ENCODE measurements at regions not wholly inside any gene's neighbourhood (a gene's known extent, or its start where the extent isn't known, plus 50 kb on each side); places are given as distances from the start of the nearest gene placed in this dataset.
A peak's percentile ranks its signal among the peaks of the same experiment; 100 is the strongest.
"Not testable (repeated sequence)": the region's sequence is repeated elsewhere in the genome, so short reads cannot be mapped to it uniquely, and the experiment has no call there.

DNA sequence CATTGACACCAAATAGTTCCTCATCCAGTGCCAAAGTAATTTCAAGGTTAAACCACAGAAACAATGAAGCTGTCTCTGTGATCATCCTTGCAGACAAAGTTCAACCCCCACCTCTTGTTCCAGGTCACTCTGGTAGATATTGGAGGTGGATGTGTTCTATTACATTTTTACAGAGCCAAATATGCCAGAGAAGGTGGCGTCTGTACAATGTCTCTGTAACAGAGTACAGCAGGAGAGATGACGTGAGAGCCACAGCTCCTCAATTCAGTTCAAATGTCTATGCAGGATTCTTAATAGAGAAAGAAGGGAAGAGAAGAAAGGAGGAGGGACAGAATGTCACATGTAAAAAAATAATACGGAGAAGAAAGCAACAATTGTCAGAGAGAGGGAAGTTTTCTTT, 268.3 kb upstream of the OR4E1 start:
- no peak for DNase-seq

DNA sequence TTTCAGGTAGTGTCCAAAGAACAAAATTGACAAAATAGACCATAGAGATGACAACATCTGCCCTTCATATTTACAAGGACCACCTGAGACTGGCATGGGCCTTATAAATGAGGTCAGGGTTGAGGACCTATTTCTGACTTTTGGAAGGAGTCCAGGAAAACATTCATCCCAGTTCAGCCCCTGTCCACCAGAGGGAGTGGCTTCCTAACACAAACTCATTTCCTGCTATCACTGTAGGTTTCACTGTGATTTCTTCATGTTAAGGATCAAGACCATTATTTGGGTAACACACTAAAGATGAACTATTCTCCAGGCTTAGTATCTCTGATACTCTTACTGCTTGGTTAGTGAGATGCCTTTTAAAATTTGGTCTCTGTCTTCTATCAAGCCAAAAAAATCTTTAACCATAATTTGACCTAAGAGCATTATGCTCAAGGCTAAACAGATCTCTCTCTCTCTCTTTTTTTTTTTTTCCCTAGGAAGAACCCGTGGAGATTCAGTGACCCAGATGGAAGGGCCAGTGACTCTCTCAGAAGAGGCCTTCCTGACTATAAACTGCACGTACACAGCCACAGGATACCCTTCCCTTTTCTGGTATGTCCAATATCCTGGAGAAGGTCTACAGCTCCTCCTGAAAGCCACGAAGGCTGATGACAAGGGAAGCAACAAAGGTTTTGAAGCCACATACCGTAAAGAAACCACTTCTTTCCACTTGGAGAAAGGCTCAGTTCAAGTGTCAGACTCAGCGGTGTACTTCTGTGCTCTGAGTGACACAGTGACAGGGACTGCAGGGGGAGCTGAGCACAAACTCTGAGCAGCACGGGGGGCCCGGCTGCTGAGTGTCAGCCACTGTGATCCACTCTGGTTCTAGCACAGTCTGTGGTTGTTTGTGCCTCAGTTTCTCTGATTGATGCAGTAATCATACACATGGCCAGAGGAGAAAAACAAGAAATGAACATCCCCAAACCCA, 267.6 kb upstream of the OR4E1 start:
- DNase-seq, result peak in 1 of 2 donors; percentile 13

GRCh38 chr14:21939836-21940235, 266.2 kb upstream of the OR4E1 start:
- DNase-seq, result no peak

- no peak for DNase-seq
Observed at GRCh38 chr14:21937996-21938395, 264.4 kb upstream of the OR4E1 start.

DNA sequence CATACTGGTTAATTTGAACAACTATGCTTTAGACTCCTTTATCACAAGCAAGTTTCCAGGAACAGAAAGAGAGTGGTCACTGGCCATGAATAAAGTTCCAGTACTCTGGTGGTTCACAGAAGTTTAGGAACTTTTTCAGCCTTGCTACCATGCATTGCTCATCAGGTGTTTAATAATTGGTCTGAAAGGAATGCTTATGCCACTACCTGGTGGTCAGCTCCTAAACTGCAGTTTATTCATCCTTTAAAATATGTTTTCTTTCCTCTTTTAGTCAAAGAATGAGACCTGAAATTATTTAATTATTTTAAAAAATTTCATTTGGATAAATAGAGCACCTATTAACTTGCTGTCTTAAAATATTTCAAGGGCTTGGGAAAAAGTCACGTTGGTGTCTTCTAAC, 260.1 kb upstream of the OR4E1 start:
- DNase-seq, result no peak

DNA sequence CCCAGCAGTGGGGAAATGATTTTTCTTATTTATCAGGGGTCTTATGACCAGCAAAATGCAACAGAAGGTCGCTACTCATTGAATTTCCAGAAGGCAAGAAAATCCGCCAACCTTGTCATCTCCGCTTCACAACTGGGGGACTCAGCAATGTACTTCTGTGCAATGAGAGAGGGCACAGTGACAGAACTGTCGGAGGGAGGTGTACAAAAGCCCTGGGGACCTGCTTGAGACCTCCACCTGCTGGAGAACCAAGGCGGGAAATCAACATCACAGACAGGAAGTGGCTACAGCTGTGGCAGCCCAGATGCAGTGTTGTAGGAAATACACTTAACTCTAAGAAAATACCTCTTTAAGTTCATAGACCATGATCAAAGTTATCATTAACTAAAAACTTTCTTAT, 250.9 kb upstream of the OR4E1 start:
- no peak for DNase-seq

DNA sequence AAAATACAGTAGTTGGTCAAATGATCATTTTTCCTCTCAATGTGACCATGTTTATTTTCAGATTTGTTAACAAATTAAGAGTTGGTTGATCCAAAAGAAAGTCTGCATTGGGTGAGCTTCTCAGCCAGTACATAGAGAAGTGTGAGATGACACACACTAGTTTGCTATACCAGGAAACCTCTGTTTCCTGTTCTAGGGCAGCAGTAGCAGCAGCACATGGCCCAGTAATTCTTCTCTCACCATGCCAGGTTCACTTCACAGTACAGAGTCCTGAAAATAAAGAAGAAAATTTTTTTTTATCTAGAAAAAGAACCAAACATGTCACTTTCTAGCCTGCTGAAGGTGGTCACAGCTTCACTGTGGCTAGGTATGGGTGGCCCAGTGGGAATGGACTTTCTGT, 250.2 kb upstream of the OR4E1 start:
- no peak for DNase-seq

GRCh38 chr14:21921453-21921852, 247.8 kb upstream of the OR4E1 start:
- DNase-seq, result no peak

GRCh38 chr14:21917699-21918436, 244.2 kb upstream of the OR4E1 start:
- peak; percentile 30 to 65 for DNase-seq

DNA sequence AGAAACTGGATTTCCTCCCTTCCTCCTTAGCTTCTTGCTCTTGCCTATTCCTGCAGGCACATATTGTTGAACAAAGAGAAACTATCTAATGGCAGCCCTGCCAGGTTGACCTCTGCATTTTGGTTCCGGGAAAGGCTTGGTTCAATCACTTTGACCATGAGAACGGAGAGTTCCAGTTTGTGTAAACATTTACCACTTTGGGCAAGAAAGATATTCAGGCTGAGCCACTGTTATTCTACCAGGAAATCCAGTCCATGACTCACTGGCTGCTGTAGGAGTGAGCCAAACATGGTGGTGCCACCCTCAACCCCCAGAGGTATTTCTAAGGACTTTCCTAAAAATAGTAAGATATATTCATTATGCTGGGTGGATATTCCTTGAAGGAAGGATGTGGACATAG, 242.2 kb upstream of the OR4E1 start:
- peak; percentile 23 to 55 for DNase-seq

DNA sequence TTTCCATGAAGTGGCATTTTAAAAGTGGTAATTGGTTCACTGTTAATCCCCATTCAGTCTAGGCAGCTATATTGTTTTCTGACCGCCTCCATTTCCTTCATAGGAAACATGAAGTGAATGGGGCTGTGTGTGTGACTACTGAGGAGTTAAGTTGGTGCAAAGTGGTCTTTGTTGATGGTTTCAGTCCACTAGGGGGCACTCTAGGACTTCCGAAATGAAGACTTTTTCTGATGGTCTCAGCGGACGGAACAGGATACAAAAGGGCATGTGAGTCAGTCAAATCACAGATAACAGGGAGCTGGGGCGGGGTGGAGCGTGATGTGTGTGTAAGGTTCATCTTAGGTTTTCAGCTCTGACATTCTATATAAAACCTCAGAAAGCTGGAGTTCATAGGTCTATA, 240.1 kb upstream of the OR4E1 start:
- peak; percentile 59 to 88 for DNase-seq

DNA sequence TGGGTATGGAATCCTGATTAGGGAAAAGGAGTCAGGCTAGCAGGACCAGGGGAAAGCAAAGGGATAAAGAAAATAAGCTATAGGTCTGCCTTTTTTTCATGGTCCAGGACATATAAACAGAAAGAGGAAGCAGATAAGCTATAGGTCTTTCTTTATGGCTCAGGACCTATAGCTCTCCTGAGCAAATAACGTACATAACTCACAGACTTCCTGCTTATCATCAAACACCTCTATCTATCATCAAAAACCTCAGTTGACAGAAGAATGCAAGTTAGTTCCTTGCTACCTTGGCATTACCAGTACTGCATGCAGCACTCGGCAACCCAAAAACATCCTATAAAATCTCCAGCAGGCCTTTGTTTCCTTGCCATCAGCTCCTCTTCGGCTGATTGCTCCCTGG, 238.7 kb upstream of the OR4E1 start:
- no peak for DNase-seq

- DNase-seq, result no peak
Observed at GRCh38 chr14:21911877-21912276, 238.3 kb upstream of the OR4E1 start.

DNA sequence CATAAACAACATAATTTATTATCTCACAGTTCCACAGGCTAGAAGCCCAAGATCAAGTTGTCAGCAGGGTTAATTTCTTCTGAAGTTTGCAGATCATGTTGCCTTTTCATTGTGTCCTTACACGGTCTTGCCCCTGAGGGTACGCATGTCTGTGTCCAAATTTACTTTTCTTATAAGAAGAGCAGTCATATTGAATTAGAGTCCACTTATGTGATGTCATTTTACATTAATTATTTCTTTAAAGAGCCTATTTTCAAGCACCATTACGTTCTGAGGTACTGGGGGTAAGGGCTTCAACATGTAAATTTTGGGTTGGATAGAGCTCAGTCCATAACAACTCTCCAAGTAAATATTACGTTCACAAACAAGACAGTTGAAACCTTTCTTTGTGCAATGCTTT, 236.6 kb upstream of the OR4E1 start:
- no peak for DNase-seq

DNA sequence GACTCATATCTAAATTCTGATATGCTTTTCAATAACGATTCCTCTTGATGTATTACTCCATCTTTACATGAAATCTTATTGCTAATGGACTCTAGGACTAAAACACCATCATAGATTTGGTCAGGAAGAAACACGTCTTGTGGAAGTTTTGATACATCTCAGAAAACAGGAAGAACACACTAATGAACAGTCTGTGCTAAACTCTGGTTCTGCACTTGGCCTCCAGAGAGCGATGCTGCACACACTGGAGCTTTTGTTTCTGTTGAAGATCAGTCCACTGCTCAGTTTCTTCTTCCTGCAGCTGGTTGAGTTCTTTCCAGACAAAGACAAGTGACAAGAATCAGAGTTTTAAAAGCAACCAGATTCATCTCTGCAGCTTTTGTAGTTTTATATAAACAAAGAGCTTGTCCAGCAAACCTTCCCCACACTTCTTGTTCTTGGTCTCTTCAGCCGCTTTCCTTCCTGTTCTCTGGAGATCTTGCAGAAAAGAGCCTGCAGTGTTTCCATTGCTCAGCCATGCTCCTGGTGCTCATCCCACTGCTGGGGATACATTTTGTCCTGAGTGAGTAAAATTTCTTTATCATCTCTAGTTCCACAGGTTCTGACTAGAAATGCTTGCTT, 229.1 kb upstream of the OR4E1 start:
- peak; percentile 8 to 16 for DNase-seq

DNA sequence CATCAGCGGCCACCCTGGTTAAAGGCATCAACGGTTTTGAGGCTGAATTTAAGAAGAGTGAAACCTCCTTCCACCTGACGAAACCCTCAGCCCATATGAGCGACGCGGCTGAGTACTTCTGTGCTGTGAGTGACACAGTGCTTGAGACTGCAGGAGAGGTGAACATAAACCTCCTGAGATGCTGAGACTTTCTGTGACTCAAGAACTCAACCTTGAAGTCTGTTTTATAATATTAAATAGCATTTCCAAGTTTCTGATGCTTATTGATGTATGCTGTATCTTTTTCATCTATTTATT, 221.2 kb upstream of the OR4E1 start:
- DNase-seq, result not testable (repeated sequence)

- no peak for DNase-seq
Observed at GRCh38 chr14:21894003-21894897, 220.6 kb upstream of the OR4E1 start.

DNA sequence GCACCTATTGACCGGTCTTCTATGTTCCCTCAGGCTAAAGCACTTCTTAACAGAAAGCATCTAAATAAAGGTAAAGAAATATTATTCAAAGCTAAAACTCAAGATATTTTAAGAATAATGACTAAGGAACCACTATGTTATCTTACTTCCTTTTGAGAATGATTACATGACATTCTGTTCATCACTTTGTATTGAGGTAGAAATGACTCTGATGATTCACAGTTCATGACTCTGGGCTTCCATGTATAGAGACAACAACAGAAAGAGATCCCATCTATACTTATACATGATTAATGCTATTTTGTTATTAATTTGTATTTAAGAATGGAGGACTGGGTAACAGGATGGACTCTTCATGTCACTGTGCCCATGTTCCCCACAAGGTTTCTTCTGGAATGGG, 218.3 kb upstream of the OR4E1 start:
- DNase-seq, result no peak

- DNase-seq, result no peak
Observed at GRCh38 chr14:21884995-21885394, 211.4 kb upstream of the OR4E1 start.

GRCh38 chr14:21882226-21882625, 208.6 kb upstream of the OR4E1 start:
- no peak for DNase-seq

GRCh38 chr14:21880918-21881317, 207.3 kb upstream of the OR4E1 start:
- DNase-seq, result no peak

DNA sequence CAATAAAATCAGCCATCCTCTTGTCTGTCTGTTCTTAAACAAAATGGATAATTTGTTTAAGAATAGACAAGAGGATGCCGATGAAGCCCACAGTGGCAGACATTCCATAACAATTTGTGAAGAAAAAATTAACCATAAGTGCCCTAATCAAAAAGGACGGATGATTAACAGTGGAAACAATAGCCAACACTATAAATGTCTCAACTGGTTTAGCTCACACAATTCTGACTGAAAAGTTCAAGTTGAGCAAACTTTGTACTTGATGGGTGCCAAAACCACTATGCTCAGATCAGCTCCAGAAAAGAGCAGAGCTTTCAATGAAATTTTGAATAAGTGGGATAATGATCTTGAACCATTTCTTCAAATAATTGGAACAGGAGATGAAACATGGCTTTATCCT, 202.2 kb upstream of the OR4E1 start:
- no peak for DNase-seq

DNA sequence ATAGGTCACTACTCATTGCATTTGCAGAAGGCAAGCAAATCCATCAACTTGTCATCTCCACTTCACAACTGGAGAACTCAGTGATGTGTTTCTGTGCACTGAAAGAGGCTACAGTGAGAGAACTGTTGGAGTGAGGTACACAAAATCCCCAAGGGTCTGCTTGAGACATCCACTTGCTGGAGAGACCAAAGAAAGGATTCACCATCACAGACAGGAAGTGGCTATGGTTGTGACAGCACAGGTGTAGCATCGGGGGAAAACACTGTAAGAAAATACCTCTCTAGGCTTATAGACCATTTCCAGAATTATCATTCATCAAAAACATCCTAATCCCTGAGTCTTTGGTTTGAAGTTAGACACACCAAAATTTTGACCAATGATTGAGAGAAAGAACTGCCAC, 201.3 kb upstream of the OR4E1 start:
- DNase-seq, result no peak

All from inflammatory macrophage treated with lipopolysaccharide for 1 hour (primary cell).